HepG2 (cell line): ENCODE measurements at regions not wholly inside any gene's neighbourhood (a gene's known extent, or its start where the extent isn't known, plus 50 kb on each side); places are given as distances from the start of the nearest gene placed in this dataset.

Experiments
- ARID5B ChIP-seq: IDR thresholded peaks from 2 replicates; pipeline ENCODE4 v1.4.0; 2020; ENCODE audit warnings: mild to moderate bottlenecking, missing genetic modification reagents
- CREB1 ChIP-seq, 2 experiments: fragments of 450-650 bp in 1 of 2; IDR thresholded peaks; 2 replicates each; pipeline ENCODE4 v1.6.1; 2016 to 2017; ENCODE audit warnings: control low read depth in 1 of 2, mild to moderate bottlenecking in 1 of 2, missing compliant biosample characterization in 1 of 2, missing genetic modification characterization in 1 of 2
- FOXJ3 ChIP-seq: sonication (generic); formaldehyde crosslinking; IDR thresholded peaks from 2 replicates; pipeline ENCODE4 v1.4.0; 2020; ENCODE audit warnings: missing genetic modification reagents, mild to moderate bottlenecking, borderline replicate concordance
- FOXP1 ChIP-seq, 2 experiments: fragments of 450-650 bp in 1 of 2; IDR thresholded peaks; 2 replicates each; pipeline ENCODE4 v1.6.1; 2017 to 2018; ENCODE audit warnings: antibody characterized with exemption in 1 of 2
- KLF16 ChIP-seq, 2 experiments: sonication (generic) in 1 of 2; formaldehyde crosslinking in 1 of 2; IDR thresholded peaks; 2 replicates each; pipeline versions ENCODE4 v1.6.1 to v1.8.0; 2016 to 2023; ENCODE audit warnings: missing genetic modification reagents in 2 of 2, missing compliant biosample characterization in 1 of 2
- MAF1 ChIP-seq: sonication (generic); formaldehyde crosslinking; IDR thresholded peaks from 2 replicates; pipeline ENCODE4 v1.5.0; 2020; ENCODE audit warnings: missing genetic modification reagents, borderline replicate concordance
- RFXAP ChIP-seq: sonication (generic); formaldehyde crosslinking; IDR thresholded peaks from 2 replicates; pipeline ENCODE4 v1.4.0; 2020; ENCODE audit warnings: missing genetic modification reagents, borderline replicate concordance
- YY1 ChIP-seq: IDR thresholded peaks from 2 replicates; pipeline ENCODE4 v1.6.1; 2011; ENCODE audit warnings: low read length, low read depth, moderate library complexity, mild to moderate bottlenecking; ENCODE audit not compliant: insufficient read depth, insufficient replicate concordance
- ZFP91 ChIP-seq: sonication (generic); formaldehyde crosslinking; IDR thresholded peaks from 2 replicates; pipeline ENCODE4 v1.9.0; 2022; ENCODE audit warnings: missing genetic modification reagents, mild to moderate bottlenecking, borderline replicate concordance
- ZNF430 ChIP-seq: sonication (generic); formaldehyde crosslinking; IDR thresholded peaks from 2 replicates; pipeline ENCODE4 v1.9.0; 2021; ENCODE audit warnings: mild to moderate bottlenecking, missing genetic modification reagents
- ZNF883 ChIP-seq: sonication (generic); formaldehyde crosslinking; IDR thresholded peaks from 2 replicates; pipeline ENCODE4 v1.5.1; 2020; ENCODE audit warnings: mild to moderate bottlenecking, missing genetic modification reagents; ENCODE audit errors: not compliant biosample characterization
- TF ChIP-seq, protein P1 (sequence below): sonication (generic); formaldehyde crosslinking; IDR thresholded peaks from 2 replicates; pipeline ENCODE4 v1.9.0; 2022; ENCODE audit warnings: low read depth, missing genetic modification reagents
- TF ChIP-seq, protein P2 (sequence below): sonication (generic); formaldehyde crosslinking; IDR thresholded peaks from 2 replicates; pipeline ENCODE4 v1.8.0; 2022; ENCODE audit warnings: missing genetic modification reagents, mild to moderate bottlenecking, inconsistent platforms, borderline replicate concordance
- TF ChIP-seq, protein P3 (sequence below): IDR thresholded peaks from 2 replicates; pipeline ENCODE4 v1.6.1; 2016
- TF ChIP-seq, protein P4 (sequence below): sonication (generic); formaldehyde crosslinking; IDR thresholded peaks from 2 replicates; pipeline ENCODE4 v1.8.1; 2023; ENCODE audit warnings: missing genetic modification reagents, mild to moderate bottlenecking, borderline replicate concordance

DNA sequence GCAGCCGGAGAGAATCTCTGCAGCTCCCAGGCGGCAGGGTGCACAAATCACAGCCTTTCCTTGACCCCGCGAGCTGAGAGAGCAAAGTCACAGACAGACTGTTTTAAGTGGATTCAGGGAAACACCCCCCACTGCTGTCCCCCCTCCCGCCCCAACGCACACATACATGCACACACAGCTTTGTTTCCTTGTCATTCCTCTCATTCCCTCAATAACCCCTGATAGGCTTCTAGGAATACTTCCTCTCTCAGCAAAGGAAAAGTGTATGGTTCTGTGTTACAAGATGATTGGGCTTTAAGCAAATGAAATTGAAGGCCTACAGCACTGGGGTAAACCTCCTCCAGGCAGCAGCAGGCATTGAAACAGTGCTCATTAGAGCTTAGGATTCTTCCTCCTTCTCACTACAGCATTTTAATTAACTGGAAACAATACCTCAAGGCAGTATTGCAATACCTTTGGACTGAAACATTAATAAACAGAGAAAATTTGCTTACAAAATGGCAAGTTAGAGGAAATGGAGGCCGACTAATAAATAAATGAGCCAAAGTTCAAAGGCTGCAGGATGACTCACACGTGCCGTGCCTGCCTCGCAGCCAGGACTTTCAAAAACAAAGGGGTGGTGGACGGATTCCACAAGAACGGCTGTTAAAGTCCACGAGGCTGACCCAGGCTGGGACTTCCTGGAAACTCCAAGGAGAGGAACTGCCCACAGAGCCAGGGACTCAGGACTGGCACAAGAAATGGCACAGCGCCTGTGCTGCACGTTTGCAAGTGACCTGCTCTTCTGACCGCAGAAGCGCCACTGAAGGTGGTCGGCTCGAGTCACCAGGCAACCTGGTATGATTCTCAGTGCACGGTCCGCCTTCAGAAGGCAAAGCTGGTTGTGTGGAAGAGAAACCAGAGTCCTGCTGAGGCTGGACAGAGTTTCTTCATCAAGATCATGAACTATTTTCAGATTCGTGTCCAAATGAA, 236.2 kb downstream of the SYK start (continued):
- TF ChIP-seq ZNF883 (peak; percentile 51), ZFP91 (CRISPR knock-in tag) (0 out of 2 replicates have a peak, but pooled peaks have one; percentile 4), ZNF430 (CRISPR knock-in tag) (no peak; the same call in 1 of the 2 replicates), MAF1 (no peak), FOXJ3 (0 out of 2 replicates have a peak, but pooled peaks have one; percentile 32), CREB1 (IDR thresholded peaks at IDR 0.05) (no peak), CREB1 (CRISPR knock-in tag; IDR thresholded peaks at IDR 0.05) (peak; percentile 12; the same call in 1 of the 2 replicates), YY1 (peak; percentile 43), RFXAP (peak; percentile 72), FOXP1 (IDR thresholded peaks at IDR 0.05) (no peak), FOXP1 (CRISPR knock-in tag; IDR thresholded peaks at IDR 0.05) (peak; percentile 80), ARID5B (CRISPR knock-in tag) (peak; percentile 90), KLF16 (CRISPR knock-in tag; IDR thresholded peaks at IDR 0.05) (peak in 1 of 2 experiments; percentile 74; a peak in 1 of 4 replicates)
- TF ChIP-seq, protein P1, sequence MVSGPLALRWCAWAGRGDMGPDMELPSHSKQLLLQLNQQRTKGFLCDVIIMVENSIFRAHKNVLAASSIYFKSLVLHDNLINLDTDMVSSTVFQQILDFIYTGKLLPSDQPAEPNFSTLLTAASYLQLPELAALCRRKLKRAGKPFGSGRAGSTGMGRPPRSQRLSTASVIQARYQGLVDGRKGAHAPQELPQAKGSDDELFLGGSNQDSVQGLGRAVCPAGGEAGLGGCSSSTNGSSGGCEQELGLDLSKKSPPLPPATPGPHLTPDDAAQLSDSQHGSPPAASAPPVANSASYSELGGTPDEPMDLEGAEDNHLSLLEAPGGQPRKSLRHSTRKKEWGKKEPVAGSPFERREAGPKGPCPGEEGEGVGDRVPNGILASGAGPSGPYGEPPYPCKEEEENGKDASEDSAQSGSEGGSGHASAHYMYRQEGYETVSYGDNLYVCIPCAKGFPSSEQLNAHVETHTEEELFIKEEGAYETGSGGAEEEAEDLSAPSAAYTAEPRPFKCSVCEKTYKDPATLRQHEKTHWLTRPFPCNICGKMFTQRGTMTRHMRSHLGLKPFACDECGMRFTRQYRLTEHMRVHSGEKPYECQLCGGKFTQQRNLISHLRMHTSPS = peak; percentile 93
- TF ChIP-seq, protein P2, sequence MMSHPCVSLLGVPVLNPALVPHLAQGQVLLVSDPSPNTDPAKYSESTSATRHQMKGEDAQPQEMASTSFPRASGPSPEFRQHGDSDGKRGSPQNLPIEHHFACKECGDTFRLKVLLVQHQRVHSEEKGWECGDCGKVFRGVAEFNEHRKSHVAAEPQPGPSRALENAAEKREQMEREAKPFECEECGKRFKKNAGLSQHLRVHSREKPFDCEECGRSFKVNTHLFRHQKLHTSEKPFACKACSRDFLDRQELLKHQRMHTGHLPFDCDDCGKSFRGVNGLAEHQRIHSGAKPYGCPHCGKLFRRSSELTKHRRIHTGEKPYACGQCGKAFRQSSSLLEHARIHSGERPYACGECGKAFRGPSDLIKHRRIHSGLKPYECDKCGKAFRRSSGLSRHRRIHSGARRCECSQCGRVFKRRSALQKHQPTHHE (CRISPR knock-in tag) = peak; percentile 66; the same call in 1 of the 2 replicates
- TF ChIP-seq, protein P3, sequence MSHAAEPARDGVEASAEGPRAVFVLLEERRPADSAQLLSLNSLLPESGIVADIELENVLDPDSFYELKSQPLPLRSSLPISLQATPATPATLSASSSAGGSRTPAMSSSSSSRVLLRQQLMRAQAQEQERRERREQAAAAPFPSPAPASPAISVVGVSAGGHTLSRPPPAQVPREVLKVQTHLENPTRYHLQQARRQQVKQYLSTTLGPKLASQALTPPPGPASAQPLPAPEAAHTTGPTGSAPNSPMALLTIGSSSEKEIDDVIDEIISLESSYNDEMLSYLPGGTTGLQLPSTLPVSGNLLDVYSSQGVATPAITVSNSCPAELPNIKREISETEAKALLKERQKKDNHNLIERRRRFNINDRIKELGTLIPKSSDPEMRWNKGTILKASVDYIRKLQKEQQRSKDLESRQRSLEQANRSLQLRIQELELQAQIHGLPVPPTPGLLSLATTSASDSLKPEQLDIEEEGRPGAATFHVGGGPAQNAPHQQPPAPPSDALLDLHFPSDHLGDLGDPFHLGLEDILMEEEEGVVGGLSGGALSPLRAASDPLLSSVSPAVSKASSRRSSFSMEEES (CRISPR knock-in tag) = peak; percentile 84
- TF ChIP-seq, protein P4, sequence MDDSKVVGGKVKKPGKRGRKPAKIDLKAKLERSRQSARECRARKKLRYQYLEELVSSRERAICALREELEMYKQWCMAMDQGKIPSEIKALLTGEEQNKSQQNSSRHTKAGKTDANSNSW (CRISPR knock-in tag) = no peak; the same call in 1 of the 2 replicates
